ENCODE measurements at regions not wholly inside any gene's neighbourhood (a gene's known extent, or its start where the extent isn't known, plus 50 kb on each side); places are given as distances from the start of the nearest gene placed in this dataset.

GRCh38 chr16:63516394-63516793, 1480.2 kb upstream of the CDH8 start:
- TF ChIP-seq CTCF (optimal IDR thresholded peaks at IDR 0.05 in 1 of 3, IDR thresholded peaks at IDR 0.05 in 1 of 3, conservative IDR thresholded peaks at IDR 0.05 in 1 of 3; ENCODE audit: extremely low read depth in 1 of 3, insufficient read depth in 2 of 3, low read length in 3 of 3) (no peak), EZH2 (IDR thresholded peaks at IDR 0.05; ENCODE audit: low read length) (no peak)

Measured in keratinocyte (primary cell).